NCI-H2107 (cell line): ENCODE measurements at regions not wholly inside any gene's neighbourhood (a gene's known extent, or its start where the extent isn't known, plus 50 kb on each side); places are given as distances from the start of the nearest gene placed in this dataset.

Source experiments
- DNase-seq: peaks from one replicate; lab custom pipeline; 2025; lab: John Stamatoyannopoulos, UW

DNA sequence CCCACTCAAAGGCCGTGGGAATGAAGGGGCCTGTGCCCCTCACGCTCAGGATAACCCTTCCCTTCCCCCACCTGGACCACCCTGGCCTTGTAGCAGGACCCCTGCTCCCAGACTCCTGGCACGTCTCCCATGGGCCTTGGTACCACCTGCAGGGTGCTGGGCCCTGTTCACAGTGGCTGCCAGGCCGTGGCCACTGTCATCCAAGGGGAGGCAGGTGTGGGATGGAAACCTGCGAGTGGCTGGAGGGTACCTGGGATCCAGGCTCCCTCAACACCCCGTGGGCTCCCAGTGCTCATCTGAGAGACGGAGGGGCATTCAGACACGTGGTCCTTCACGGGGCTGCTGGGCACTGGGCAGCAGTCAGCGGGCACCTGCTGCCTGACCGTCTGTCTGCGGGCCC is 75.6 kb upstream of the CIBAR2 start:
- DNase-seq, result no peak

DNA sequence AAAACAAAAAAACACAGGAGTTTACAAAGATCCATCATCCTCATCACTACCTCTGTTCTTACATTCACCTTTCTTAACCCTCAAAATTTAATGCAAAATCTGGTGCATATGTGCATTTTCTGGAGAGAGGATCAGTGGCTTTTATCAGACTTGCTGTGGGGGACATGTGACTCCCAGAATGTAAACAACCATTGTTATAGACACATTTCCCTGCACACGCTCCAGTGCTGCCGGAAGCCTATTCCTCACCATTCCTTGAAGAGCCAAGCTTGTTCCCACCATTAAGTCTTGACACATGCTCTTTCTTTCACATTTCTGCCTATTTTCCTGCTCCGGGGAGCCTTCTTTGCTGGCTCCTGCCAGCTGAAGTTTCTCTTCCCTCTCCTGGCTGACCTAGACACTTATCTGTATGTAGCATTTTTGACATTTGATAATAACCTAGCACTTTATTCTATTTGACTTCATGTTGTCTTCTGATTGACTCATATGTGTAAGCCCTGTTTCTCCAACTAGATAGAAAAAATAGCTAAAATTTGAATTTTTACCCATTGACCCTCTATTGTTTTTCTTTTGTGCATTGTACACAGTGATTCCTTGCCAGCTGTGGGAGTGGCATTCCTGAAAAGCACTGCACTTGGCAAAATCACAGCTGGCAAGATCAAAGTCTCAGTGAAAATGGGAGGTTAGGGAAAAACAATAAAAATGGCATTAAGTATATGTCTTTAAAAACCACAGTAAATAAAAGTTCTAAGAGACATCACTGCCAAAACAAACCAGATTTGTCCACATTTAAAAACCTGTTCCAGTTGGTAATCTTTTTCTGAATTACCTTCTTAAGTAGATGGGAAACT is 76.8 kb upstream of the CIBAR2 start:
- no peak for DNase-seq

DNA sequence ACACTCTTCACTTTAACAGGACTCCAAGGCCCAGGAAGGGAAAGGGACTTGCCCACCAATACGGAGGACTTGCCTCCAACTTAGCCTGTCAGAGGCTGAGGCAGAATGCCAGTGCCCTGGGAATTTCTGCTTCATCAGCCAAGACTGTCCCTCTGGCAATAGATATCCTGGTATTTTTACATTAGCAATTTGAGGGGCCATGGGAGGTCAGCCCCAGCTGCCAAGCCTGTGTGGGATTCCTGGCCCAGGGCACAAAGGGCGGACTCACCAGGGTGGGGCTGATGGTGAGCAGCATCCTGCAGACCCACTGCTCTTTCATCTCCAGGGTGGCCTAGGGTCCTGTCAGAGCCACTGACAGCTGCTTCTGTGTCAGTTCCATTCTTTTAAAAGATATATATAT is 78.3 kb upstream of the CIBAR2 start:
- no peak for DNase-seq

DNA sequence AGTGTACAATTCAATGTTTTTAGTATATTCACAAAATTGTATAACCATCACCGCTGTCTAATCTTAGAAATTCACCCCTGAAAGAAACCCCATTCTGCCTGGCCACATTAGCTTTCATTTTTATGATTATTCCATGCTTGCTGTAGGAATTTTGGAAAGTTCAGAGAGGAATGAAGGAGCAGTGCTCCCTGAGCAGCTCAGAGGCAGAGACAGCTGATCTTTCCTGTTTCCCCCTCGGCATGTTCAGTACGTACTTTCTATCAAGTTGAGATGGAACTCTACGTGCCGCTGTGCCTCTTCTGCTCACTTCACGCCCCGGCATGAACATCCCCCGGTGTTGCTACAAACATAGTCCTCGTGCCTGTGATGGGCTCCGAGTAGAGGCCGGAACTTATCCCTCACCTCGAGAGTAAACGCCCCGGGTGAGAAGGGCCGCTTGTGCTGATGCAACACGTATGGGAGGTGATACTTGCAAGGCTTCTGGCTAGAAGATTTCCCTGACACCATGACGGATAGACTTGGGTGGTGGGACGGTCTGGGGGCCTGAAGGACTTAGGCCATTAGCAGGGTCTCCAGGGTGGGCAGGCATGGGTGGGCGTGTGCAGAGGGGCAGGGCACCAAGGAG is 79.2 kb upstream of the CIBAR2 start:
- DNase-seq, result no peak

DNA sequence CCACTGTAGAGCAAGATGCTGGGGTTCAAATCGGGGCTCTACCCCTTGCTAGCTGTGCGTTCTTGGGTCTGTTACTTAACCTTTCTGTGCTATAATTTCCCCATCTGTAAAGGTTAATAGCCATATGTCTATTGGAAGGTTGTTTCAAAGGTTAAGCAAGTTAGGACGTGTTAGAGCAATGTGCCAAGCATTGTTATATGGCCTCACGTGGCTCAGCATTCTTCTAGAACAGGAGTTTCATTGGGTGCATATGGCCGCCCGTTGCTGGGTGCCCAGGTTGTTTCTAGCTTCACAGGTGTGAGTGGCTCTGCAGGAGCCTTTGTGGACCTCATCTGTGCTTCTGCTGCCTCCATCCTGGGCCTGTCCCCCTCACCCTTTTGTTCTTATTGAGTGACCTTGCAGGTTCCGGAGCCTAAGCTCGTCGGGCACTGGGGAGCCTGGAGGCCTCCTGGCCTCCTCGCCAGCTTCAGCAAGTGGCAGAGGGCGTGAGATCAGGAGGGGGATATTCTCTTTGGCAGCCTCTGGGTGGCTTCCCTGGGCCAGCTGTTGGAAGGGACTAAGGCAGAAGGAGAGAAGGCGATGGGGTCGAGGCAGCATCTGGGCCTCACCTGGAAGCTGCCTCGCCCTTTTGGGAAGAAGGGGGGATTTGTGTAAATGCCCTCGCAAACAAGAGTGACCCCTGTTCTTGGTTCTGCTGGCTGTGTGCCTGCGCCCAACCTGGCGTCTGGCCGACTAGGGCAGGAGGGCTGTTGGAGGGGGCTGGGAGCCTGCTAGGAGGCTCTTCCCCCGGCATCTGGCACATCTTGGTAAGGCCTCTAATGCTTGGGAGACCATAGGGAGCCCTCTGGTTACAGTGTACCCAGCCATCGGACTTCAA is 80.2 kb upstream of the CIBAR2 start:
- DNase-seq, result no peak

DNA sequence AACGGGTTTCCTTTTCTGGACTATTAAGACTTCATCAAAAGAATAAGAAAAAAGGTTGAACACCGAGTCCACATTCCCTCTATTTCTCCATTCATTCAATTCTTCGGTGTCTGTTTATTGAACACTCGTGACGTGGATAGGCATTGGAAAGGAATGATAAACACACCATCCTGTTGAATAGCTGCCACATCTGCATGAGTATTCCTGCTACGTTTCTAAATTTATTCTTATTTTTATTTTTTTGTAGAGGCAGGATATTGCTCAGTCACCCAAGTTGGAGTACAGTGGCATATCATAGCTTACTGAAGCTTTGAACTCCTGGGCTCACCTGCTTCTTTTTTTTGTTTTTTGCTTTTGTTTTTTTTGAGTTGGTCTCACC is 80.8 kb upstream of the CIBAR2 start:
- no peak for DNase-seq

DNA sequence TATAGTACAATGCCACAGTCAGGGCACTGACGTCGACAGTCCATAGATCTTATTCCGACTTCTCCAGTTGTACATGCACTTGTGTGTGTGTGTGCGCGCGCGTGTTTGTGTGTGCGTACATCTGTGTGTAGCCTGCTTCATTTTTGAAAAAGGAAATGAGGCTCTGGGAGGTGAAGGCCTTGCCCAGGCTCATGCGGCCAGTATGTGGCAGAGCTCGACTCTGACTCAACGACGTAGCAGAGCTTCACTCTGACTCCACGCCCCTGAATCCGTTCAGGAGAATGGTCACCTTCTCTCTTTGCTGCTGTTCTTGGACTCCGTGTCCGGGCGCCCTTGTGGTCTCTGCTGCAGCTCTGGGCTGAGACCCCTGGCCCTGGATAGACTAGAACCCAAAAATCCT is 81.6 kb upstream of the CIBAR2 start:
- DNase-seq, result no peak

DNA sequence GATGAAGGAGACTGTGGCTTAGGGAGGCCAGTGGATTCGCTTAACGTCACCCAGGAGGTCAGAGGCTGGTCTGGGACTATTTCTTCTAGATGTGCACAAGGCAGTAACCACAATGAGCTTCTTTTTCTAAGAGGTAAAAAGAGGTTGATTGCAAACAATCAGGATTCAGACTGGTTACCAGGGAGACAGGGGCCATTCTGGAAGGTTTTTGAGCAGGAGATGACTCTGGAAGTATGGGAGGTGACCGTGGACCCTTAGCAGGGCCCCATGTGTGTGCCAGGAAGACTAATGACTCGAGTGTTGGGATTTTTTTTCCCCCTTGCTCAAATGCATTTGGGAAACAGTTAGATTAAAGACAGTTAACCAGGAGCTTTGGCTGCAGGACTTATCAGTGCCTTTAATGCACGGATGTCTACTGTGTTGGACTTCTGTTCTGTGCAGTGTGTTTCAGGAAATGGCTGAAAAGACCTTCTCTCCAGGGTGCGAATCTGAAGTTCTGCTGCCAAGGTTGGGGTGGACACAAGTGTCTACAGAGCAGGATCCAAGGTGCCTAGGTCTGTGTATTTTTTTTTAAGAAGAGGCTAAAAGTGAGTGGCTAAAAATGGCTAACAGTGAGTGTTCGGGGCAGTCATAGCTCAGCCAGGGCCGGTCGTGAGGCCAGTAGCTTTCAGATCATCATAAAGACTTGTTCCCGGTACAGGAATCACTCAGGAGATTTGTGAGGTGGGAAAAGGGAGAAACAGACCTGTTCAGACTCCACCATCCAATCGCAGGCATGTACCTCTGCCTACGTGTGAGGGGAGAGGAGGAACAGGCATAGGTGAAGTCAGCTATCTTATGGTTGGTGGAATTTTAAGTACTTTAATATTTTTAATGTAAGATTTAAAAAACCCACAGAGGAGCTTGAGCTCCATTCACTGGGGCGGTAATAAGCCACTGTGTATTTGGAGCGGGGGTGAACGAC is 82.3 kb upstream of the CIBAR2 start:
- no peak for DNase-seq

DNA sequence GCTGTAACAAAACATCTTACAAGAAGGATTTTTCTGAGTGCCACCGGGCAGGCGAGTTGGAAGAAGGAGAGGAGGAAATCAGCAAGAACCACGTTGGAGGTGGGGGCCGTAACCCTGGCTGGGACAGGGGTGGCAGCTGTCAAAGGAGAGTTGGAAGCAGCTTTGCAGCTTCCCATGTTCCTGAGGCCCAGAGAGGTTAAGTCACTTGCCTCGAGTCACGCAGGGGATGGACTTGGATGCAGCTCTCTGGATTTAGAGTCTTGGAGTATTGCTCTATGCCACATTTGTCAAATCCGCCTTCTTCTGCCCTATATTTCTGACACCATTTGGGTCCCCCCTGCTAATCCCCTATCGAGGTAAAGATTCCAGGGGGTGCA is 83.0 kb upstream of the CIBAR2 start:
- no peak for DNase-seq

DNA sequence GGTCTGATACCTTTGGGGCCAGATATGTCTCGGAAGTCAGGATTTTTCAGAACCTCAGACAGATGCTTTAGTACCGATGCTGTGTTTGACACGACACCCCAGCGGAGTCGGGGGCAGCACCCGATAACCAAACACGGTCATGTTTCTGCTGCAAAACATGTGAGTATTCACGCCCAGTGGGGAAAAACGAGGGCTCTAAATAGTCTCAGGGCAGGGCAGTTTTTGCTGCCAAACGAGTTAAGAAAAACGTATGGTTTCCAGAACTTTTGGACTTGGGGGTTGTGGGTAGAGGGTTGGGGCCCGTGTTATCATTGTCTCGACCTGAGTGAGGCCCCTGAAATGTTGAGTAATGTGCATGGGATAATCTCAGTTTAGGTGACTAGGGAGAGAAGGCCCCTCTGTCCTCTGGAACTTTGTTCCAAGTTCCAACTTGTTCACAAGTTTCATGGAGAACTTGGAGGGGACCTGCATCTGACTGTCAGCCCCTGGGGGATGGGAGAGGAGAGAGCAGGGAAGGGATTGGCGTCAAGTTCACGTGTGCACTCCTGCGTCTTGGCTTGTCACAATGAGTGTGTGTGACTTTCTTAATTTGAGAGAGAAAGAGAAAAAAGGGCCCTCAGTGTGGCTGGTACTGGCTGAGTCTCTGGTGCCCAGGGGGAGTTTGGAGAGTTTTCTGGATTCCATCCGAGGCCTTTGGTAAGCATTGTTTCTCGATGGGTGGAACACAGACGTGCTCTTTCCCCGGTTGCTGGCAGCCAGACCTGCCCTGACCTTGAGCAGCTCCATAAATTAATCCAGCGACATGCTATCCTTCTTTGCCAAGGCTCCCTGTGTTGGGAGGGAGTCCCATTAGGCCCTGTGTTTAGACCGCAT is 83.9 kb upstream of the CIBAR2 start:
- DNase-seq, result no peak

DNA sequence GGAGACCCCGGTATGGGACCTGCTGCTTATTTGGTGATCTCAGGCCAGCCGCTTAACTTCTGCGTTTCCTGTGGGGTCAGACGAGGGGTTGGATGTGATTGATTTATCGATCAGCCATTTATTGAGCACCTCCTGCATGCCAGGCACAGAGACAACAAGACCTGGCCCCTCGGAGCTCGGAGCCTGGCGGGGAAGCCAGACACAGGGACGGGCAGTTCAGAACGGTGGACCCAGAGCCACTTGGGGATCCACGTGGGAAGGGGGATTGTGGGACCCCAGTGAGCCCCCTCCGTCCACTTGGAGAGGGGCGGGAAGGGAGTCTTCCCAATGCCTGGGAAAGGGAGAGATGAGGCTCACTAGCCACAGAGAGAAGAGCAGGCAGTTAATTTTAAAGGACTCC is 84.7 kb upstream of the CIBAR2 start:
- no peak for DNase-seq

DNA sequence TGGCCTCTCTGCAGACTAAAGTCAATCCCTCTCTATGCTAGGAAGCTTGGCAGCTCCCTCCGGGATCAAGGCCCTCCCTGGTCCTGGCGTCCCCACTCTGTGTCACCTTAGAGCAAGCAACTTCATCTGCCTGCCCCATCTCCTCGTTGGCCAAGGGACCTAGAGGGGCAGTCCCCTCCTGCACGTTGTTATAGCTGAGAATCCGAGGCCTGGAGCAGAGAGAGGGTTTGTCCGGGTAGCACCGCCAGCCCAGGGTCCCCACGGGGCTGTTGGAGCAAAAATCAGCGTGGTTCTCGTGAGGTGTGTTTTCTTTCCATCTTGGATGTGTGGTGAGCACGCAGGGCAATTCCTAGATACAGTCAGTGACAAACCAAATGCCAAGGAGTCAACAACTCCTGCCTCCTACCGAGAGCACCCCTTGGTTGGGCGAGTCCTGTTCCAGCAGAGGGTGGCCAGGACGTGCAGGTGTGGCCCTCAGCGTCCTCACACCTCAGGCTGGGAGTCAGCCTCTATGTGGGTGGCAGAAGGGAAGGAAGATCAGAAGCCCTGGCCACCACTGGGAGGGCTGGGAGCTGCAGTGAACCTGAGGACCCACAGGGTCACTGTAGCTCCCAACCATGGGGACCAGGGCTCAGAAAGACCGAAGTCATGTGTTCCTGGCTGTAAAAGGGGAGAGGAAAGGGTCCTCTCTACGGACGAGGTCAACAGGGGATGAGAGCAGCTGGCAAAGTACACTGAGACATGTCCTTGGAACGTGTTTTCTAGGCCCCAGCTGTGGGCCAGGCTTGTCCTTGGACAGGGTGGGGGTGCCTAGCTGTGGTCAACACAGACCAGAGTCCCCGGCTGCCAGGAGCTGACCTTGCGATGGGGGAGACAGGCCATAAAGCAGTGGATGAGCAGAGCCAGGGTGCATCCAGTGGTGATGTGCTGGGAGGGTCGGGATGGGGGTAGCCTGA is 85.6 kb upstream of the CIBAR2 start:
- DNase-seq, result no peak

DNA sequence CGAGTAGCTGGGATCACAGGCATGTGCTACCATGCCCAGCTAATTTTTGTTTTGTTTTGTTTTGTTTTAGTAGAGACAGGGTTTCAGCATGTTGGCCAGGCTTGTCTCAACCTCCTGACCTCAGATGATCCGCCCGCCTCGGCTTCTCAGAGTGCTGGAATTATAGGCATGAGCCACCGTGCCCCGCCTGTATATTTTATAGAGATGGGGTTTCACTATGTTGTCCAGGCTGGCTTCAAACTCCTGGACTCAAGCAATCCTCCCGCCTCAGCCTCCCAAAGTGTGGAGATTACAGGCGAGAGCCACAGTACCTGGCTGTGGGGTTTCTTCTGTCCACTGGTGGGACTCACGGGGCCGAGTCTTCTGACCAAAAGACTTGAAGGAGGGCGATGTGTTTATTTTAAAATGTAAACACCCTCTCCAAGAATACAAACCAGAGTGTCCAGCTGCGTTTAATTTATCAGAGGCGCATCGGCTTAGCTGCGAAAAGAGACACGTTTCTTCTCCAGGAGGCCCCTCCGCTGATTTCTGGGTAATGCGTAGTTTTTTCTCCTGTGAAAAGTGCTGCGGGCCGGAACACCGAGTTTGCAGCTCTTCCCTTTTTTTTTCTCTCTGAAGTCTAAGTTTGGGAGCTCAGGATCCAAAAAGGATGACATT is 86.9 kb upstream of the CIBAR2 start:
- DNase-seq, result no peak

DNA sequence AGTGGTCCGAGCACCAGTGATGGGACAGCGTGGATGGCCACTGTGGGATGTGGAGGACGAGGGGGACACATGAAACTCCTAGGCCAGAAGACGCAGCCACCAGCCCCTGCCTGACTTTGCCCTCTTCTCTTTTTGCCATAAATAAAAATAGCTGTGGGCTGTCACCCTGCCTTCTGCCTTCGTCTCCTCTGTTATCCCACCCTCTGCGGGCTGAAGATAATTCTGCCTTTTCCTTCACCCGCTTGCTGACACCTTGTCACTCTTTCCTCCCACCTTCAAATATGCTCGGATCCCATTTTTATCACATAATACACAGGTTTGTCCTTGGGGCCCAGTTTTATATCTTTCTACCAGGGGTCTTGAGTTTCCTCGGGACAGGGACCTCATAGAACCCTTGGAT is 87.6 kb upstream of the CIBAR2 start:
- no peak for DNase-seq

DNA sequence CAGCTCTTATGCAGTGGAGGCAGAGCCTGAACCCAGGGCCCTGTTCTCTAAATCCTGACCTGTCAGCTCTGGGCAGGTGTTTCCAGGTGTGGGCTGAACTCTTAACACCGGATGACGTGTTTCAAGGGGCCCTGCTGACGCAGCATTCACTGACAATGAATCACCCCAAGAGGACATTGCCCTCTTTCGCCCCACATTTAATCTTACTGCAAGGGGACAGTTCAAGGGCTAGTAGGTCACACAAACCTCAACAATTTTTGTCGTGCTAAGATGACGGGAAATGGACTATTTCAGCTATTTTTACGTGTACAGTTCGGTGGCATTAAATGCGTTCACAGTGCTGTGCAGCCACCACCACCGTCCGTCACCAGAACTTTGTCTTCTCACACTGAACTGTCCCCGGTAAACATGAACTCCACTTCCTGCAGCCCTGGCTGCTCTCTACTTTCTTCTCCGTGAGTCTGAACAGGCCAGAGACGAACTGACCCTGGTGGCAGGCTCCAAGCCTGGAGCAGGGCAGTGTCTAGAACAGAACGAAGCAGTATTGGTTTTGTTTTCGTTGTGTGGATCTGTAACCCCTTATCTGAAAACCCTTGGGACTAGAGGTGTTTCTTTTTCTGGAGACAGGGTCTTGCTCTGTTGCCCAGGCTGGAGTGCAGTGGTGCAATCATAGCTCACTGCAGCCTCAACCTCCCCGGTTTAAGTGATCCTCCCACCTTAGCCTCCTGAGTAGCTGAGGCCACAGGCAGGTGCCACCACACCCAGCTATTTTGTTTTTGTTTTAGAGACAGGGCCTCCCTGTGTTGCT is 88.4 kb upstream of the CIBAR2 start:
- DNase-seq, result no peak

DNA sequence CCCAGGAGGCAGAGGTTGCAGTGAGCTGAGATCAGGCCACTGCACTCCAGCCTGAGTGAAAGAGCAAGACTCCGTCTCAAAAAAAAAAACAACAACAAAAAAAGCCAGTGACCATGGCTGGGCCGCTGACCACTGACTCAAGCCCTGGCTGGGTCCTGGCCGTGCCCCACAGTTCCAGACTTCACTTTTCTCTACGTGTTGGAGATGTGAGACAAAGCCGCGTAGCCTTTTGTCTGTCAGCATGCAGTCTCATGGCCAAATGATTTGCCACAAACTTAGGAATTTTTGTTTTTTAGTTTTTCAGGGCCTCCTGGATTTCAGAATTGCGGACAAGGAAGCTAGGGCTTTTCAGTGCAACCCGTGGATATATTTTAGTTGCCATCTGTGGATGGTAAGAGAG is 89.3 kb upstream of the CIBAR2 start:
- DNase-seq, result no peak

DNA sequence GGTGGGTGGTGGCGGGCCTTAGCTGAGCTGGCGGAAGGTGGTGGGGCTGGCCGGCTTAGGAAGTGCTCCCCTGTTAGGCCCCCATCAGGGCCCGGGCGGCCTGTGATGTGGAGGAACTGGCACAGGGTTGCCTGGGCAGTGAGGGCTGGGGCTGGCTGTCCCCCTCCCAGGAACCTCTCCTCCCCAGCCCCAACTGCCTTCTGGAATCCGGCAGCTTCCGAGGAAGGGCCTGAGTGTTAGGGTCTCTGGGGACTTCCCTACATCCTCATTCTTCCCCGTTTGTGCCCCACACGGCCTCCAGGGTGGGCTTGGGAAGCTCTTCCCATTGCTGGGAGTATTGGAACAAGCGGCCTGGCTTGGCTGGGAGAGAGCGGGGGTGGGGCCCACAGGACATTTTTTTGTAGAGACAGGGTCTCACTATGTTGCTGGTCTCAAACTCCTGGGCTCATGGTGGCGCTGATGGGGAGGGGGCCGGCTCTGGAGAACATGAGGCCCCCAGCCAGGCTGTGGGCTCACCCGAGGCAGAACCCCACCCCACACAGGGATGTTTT is 89.9 kb upstream of the CIBAR2 start:
- DNase-seq, result no peak
